GM23248 (cell line): ENCODE measurements at regions not wholly inside any gene's neighbourhood (a gene's known extent, or its start where the extent isn't known, plus 50 kb on each side); places are given as distances from the start of the nearest gene placed in this dataset.

ENCODE experiments used
- EZH2 ChIP-seq: fragments of 200-600 bp; sonication (generic); IDR thresholded peaks from 2 replicates; pipeline ENCODE4 v1.6.1; 2018; ENCODE audit warnings: antibody characterized with exemption, mild to moderate bottlenecking; ENCODE audit not compliant: insufficient read depth, poor library complexity, severe bottlenecking
- EZH2phosphoT487 ChIP-seq: fragments of 200-600 bp; sonication (generic); IDR thresholded peaks from 2 replicates; pipeline ENCODE4 v1.6.1; 2018; ENCODE audit warnings: antibody characterized with exemption, moderate library complexity, mild to moderate bottlenecking, low read depth; ENCODE audit not compliant: insufficient read depth

DNA sequence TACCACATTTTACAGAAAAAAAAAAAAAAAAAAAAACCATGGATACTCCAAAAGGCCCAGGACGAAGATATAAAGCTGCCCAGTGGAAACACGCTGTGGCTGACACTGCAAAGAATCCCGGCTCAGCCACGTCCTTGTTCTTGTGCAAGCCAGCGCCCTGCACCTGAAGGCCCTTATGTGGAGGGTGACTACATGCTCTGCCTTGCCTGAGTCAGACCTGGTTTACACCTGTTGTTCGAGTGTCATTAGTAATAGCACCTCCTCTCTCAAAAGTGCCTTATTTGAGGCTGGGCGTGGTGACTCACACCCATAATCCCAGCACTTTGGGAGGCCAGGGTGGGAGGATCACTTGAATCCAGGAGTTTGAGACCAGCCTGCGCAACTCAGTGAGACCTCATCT is 54.3 kb upstream of the ZSWIM6 start:
- no peak for TF ChIP-seq EZH2
- TF ChIP-seq EZH2phosphoT487, result no peak
